HUES48 (cell line): ENCODE measurements at regions not wholly inside any gene's neighbourhood (a gene's known extent, or its start where the extent isn't known, plus 50 kb on each side); places are given as distances from the start of the nearest gene placed in this dataset.

Source experiments
- H3K27ac ChIP-seq: one replicate; pipeline ENCODE4 v1.7.0; 2013; ENCODE audit warnings: low read depth, low read length, inconsistent platforms
- H3K27me3 ChIP-seq: 2 replicates; pipeline ENCODE4 v1.6.1; 2013; ENCODE audit warnings: mild to moderate bottlenecking, low read length; ENCODE audit not compliant: control insufficient read depth, insufficient read depth
- H3K36me3 ChIP-seq: 2 replicates; pipeline ENCODE4 v1.6.1; 2013; ENCODE audit warnings: low read length; ENCODE audit not compliant: control insufficient read depth, insufficient read depth
- H3K4me1 ChIP-seq: 2 replicates; pipeline ENCODE4 v1.6.1; 2013; ENCODE audit warnings: mild to moderate bottlenecking, low read length; ENCODE audit not compliant: control insufficient read depth, insufficient read depth
- H3K4me3 ChIP-seq: 2 replicates; pipeline ENCODE4 v1.5.1; 2013; ENCODE audit warnings: mild to moderate bottlenecking, low read depth, low read length
- H3K9ac ChIP-seq: 2 replicates; pipeline ENCODE4 v1.6.1; 2013; ENCODE audit warnings: mild to moderate bottlenecking, low read depth, low read length, moderate library complexity
- H3K9me3 ChIP-seq: 2 replicates; pipeline ENCODE4 v1.6.1; 2013; ENCODE audit warnings: low read length; ENCODE audit not compliant: control insufficient read depth, insufficient read depth

GRCh38 chr2:76204048-76204447 is 493.3 kb upstream of the GCFC2 start:
- Histone ChIP-seq H3K27ac (no peak overlapping the region), H3K36me3 (no peaks in the 10 kb centered on the region), H3K9ac (no peak overlapping the region), H3K4me3 (no peak overlapping the region), H3K27me3 (no peaks in the 10 kb centered on the region), H3K9me3 (no peaks in the 10 kb centered on the region), H3K4me1 (no peaks in the 10 kb centered on the region)

GRCh38 chr2:76202866-76203265 is 492.2 kb upstream of the GCFC2 start:
- Histone ChIP-seq H3K36me3 (no peaks in the 10 kb centered on the region), H3K27me3 (no peaks in the 10 kb centered on the region), H3K9ac (no peak overlapping the region), H3K9me3 (no peaks in the 10 kb centered on the region), H3K4me3 (no peak overlapping the region), H3K4me1 (no peaks in the 10 kb centered on the region), H3K27ac (no peak overlapping the region)

GRCh38 chr2:76197842-76198448 is 487.2 kb upstream of the GCFC2 start:
- no peak overlapping the region for H3K27ac ChIP-seq
- no peak overlapping the region for H3K4me3 ChIP-seq
- peaks cover 8% of the 10 kb centered on the region; the same call in 1 of the 2 replicates for H3K4me1 ChIP-seq
- H3K9me3 ChIP-seq: no peaks in the 10 kb centered on the region
- H3K27me3 ChIP-seq: no peaks in the 10 kb centered on the region
- H3K9ac ChIP-seq: no peak overlapping the region
- H3K36me3 ChIP-seq: no peaks in the 10 kb centered on the region

- H3K27me3 ChIP-seq: no peaks in the 10 kb centered on the region
- no peak overlapping the region for H3K27ac ChIP-seq
- H3K4me3 ChIP-seq: no peak overlapping the region
- no peaks in the 10 kb centered on the region for H3K36me3 ChIP-seq
- no peak overlapping the region for H3K9ac ChIP-seq
- H3K4me1 ChIP-seq: peaks cover 8% of the 10 kb centered on the region; the same call in 1 of the 2 replicates
- H3K9me3 ChIP-seq: no peaks in the 10 kb centered on the region
Observed at GRCh38 chr2:76197428-76197827, 486.7 kb upstream of the GCFC2 start.

GRCh38 chr2:76194031-76194775 is 483.5 kb upstream of the GCFC2 start:
- Histone ChIP-seq H3K9ac (no peak overlapping the region), H3K9me3 (no peaks in the 10 kb centered on the region)

GRCh38 chr2:76193089-76193488 is 482.4 kb upstream of the GCFC2 start:
- no peaks in the 10 kb centered on the region for H3K9me3 ChIP-seq
- H3K27me3 ChIP-seq: no peaks in the 10 kb centered on the region
- no peaks in the 10 kb centered on the region for H3K36me3 ChIP-seq
- no peak overlapping the region for H3K27ac ChIP-seq
- H3K4me3 ChIP-seq: no peak overlapping the region
- peaks cover 13% of the 10 kb centered on the region; the same call in 1 of the 2 replicates for H3K4me1 ChIP-seq
- no peak overlapping the region for H3K9ac ChIP-seq

More at GRCh38 chr2:76194031-76194775, 483.5 kb upstream of the GCFC2 start:
- H3K4me1 ChIP-seq: peaks cover 13% of the 10 kb centered on the region; the same call in 1 of the 2 replicates
- H3K4me3 ChIP-seq: no peak overlapping the region
- H3K27me3 ChIP-seq: no peaks in the 10 kb centered on the region
- no peak overlapping the region for H3K27ac ChIP-seq
- no peaks in the 10 kb centered on the region for H3K36me3 ChIP-seq

GRCh38 chr2:76188334-76189008 is 477.8 kb upstream of the GCFC2 start:
- Histone ChIP-seq H3K9ac (no peak overlapping the region), H3K27me3 (no peaks in the 10 kb centered on the region), H3K27ac (no peak overlapping the region), H3K36me3 (no peaks in the 10 kb centered on the region), H3K4me1 (0 out of 2 replicates have a peak, but pooled peaks cover 5% of the 10 kb centered on the region), H3K9me3 (no peaks in the 10 kb centered on the region), H3K4me3 (no peak overlapping the region)

GRCh38 chr2:76187415-76187814 is 476.7 kb upstream of the GCFC2 start:
- Histone ChIP-seq H3K4me3 (no peak overlapping the region), H3K27me3 (no peaks in the 10 kb centered on the region), H3K27ac (no peak overlapping the region), H3K9ac (no peak overlapping the region), H3K36me3 (no peaks in the 10 kb centered on the region), H3K4me1 (0 out of 2 replicates have a peak, but pooled peaks cover 5% of the 10 kb centered on the region), H3K9me3 (no peaks in the 10 kb centered on the region)

GRCh38 chr2:76180676-76181075 is 470.0 kb upstream of the GCFC2 start:
- Histone ChIP-seq H3K4me1 (no peaks in the 10 kb centered on the region), H3K27ac (no peak overlapping the region), H3K36me3 (no peaks in the 10 kb centered on the region), H3K4me3 (no peak overlapping the region), H3K9ac (no peak overlapping the region), H3K9me3 (peaks cover 8% of the 10 kb centered on the region; the same call in 1 of the 2 replicates), H3K27me3 (no peaks in the 10 kb centered on the region)

- H3K36me3 ChIP-seq: no peaks in the 10 kb centered on the region
- H3K4me3 ChIP-seq: no peak overlapping the region
- H3K27me3 ChIP-seq: no peaks in the 10 kb centered on the region
- H3K4me1 ChIP-seq: no peaks in the 10 kb centered on the region
- H3K9ac ChIP-seq: no peak overlapping the region
- peaks cover 18% of the 10 kb centered on the region for H3K9me3 ChIP-seq
- H3K27ac ChIP-seq: no peak overlapping the region
Observed at GRCh38 chr2:76178610-76179009, 467.9 kb upstream of the GCFC2 start.

- no peaks in the 10 kb centered on the region for H3K4me1 ChIP-seq
- H3K4me3 ChIP-seq: no peak overlapping the region
- H3K9me3 ChIP-seq: peaks cover 22% of the 10 kb centered on the region
- no peaks in the 10 kb centered on the region for H3K27me3 ChIP-seq
- H3K36me3 ChIP-seq: no peaks in the 10 kb centered on the region
- no peak overlapping the region for H3K9ac ChIP-seq
- no peak overlapping the region for H3K27ac ChIP-seq
Observed at GRCh38 chr2:76175295-76175694, 464.6 kb upstream of the GCFC2 start.
